ENCODE measurements at regions not wholly inside any gene's neighbourhood (a gene's known extent, or its start where the extent isn't known, plus 50 kb on each side); places are given as distances from the start of the nearest gene placed in this dataset.

DNA sequence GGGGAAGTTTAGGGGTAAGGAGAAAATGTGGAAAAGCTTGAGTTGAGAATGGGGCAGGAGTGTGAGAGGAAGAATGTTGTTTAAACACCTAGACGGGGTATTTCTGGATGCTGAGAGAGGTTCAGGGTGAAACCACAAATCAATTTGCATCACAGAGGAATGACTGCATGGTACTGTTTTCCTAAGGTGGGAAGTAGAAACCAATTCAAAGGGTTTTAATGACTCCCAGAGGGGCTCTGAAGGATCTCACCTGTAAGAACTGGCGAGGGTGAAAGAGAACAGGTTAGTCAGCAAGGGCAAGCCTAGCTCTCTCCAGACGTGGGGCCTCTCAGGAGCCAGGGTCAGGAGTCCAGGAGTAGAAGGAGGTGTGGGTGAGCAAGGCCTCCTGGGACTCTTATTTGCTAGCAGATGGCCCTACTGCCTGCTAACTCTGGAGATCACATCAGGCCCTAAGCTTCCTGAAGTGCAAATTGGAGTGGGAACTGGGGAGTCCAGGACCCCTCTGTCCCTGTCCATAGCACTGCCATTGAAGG is 133.0 kb upstream of the CELF4 start:
- no peak for DNase-seq

DNA sequence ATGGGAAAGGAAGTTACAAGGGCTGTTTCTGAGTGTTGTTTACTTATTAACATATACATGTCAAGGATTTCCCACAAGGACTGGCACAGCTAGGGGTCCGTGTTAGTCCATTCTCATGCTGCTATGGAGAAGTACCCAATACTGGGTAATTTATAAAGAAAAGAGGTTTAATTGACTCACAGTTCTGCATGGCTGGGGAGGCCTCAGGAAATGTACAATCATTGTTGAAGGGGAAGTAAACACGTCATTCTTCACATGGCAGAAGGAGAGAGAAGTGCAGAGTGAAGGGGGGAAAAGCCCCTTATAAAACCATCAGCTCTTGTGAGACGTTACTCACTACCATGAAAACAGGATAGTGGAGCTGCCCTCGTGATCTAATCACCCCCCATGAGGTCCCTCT is 128.9 kb upstream of the CELF4 start:
- no peak for DNase-seq

DNA sequence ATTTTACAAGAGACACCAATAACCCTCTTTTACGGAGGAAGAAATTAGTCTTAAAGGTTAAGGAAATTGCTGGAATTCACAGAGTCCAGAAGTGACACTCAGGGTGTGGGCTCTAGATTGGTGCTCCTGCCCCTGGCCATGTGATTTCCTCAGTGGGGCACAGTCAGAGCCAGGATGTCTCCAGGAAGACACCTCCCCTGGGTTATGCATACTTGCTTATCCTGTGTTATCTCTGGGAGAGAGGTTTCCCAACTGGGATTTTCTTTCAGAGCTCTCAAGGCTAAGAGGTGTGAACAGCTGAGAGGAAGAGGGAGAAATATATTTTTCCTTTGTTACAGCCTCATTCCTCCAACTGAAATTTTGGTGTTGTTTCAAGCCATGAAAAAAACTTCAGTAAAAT is 125.6 kb upstream of the CELF4 start:
- no peak for DNase-seq

DNA sequence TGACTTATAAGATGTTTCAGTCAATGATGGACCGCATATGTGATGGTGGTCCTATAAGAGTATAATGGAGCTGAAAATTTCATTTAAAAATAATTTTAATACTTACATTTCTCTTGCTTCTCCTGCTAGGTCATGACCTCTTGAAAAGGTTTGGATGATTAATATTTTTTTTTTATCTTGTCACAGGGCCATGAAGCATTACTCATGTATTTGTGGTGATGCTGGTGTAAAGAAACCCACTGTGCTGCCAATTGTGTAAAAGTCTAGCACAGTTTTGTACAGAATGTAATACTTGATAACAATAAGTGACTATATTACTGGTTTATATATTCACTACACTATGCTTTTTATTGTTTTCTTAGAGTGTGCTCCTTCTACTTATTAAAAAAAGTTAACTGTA is 124.2 kb upstream of the CELF4 start:
- DNase-seq = no peak

DNA sequence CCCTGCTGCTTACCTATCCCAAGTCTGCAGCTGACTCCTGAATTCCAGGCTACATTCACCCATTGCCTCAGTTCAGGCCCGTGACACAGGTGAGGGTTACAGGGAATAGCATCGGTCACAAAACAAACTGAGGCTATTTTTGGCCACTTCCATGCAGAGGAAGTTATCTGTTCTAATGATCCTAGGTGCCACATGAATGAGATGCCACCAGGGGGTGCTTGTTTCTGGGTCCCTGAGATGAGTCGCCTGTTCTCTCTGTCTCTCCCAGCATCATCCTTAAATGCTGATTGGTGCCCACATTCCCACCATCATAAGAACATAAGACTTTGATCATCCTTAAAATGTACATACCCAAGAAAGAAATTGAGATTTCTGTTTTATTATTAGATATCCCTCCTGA is 119.0 kb upstream of the CELF4 start:
- no peak for DNase-seq

DNA sequence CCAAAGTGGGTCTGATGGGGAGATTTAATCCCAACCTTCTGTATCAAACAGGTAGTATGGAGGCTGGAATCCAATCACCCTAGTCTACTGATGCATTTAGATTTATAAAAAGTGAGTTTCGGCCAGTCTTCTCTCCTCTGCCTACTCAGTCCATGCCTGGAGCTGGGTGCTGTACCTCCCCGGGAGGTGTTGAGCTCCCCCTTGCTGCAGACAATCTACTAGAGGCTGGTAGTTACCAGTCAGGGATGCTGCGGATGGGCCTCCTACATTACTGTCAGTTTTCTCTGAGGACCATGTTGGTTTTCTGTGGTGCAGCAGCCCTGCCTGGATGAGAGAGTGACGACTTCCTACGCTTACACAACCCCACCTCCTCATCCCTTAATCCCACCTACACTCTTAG is 118.6 kb upstream of the CELF4 start:
- no peak for DNase-seq

DNA sequence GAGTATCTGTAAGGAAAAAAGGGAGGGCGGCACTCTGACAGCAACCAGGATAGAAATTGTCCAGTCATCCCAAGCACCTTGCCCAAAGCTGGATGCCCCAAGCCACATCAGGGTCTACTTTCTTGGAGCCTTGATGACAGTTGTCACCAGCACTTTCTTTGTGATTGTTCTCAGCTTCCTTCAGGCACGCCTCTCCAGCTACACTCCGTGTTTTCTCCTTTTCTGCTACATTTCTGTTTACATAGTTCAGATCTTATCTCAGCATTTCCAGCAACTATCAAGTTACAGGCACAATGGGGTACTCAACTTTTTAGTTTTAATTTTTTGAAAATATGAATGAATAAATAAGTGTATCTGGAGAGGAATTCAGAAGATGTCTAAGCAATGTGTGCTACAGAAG is 115.3 kb upstream of the CELF4 start:
- DNase-seq = no peak

DNA sequence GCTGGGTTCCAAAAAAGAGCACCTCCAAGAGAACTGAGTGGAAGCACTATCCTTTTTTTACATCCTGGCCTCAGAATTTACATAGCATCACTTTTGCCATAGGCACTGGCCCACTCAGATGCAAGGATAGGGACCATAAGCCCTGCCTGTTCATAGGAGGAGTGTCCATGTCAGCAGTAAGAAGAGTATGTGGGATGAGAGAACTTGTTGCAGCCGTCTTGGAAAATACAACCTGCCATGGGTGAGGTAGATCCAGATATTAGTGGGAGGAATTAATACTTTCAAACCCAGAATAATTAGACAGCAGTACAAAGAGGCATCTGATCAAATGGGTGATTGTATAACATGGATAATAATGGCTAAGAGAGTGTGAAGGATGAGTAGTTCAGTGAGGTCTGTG is 110.7 kb upstream of the CELF4 start:
- DNase-seq = no peak

DNA sequence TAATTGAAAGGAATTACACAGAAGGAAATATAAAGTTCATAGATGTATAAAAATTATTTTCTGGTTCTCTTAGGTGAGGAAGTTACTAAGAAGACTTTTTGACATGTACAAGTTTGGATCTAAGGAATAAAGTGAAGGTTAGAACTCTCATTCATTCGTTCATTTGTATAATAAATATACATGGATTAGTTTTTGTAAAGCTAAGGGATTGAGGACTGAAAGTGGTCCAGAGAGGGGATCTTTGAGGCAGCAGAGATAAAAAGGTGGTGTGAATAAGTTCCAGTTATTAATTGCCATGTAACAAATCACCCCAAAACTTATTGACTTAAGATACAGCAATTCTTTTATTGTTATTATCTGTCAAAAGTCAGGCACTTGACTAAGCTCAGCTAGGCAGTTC is 110.1 kb upstream of the CELF4 start:
- DNase-seq = no peak

DNA sequence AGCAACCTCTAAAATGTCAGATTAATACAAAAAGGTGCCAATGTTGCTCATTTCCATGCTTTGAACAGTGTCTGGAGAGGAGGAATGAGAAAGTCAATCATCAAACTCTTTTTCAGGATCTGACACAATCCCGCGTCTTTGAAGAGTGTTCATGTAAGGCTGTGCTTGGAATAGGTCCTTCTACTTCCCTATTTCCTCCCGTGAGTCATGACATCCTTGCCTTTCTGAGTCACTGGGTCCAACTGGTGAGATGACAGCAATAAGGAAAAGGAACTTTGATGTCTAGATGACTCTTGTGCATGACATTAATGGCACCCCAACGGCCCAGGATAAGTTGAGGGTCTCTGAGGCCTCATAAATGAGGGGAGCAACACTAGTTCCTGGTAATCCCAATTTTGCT is 109.0 kb upstream of the CELF4 start:
- no peak for DNase-seq

DNA sequence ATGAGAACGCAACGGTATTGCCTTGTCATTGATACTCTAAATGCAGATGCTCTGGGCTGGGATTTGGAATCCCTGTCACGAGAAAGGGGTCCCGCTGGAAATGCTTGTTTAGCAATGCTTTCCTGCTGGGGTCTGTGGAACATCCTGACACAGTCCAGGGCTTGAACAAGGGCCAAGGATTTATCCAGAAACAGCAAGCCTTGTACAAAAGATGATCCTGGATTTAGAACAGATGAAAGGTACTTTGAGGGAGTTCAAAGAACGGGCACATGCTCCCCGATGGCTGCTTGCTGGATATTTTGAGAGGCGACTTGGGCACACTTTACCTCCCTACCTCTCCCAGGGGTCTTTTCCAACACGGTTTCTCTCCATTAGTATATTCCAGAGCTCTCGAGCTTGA is 108.1 kb upstream of the CELF4 start:
- no peak for DNase-seq

DNA sequence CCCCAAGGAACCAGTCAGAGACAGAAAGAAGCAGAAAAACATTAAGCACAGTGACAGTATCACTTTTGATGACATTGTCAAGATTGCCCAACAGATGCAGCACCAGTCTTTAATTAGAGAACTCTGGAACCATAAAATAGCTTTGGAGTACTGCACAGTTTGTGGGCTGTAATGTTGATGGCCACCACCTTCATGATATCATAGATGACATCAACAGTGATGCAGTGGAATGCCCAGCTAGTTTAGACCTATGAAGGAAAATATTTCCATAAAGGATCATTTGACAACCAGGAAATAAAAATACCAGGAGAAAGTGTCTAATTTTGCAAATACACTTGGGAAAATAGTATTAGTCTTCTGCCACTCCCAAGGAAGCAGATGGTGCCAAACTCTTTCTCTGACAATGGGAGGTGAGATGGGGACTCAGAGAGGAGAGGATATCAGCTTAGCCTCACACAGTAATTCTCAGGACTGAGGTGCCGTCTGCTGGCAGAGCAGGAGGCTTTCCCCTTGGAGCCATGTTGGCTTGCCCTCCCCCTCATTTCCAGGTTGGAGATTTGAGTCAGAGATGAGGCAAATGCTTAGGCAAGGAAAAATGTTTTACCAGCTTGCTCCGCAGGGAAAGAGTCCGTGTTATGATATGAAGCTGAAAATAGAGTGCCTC is 107.5 kb upstream of the CELF4 start:
- no peak for DNase-seq

DNA sequence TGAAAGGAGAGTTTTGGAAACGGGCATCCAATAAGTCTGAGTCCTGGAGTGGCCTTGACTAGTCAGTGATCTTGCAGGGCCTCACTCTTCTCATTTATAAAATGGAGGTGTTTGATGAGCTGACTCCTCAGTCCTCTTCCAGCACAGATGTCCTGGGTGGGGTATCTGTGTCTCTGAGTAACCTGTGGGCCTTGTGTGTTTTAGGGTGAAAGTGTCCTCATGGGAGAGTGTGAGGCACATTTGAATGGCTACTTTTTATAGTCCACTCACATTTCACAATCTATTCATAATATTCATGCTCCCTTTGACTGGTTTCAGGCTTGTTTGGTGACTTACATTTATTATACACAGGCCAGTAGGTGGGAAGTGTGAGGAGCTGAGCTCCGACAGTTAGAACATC is 106.4 kb upstream of the CELF4 start:
- no peak for DNase-seq

DNA sequence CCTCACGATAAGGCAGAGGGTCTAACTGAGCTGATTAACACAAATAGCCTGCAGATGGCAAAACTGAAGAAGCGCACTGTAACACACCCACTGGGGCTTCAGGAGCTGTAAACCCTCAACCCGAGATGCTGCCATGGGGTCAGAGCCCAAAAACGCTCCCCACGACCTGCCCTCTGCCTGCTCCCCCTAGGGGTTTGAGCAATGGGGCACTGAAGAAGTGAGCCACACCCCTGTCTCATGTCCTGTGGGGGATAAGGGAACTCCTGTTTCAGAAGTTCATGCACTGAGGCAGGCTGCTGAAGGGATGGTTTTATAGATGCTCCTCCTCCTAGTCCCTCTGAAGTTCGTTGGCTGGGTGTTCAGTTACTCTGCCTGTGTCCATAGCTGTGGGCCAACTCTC is 105.9 kb upstream of the CELF4 start:
- no peak for DNase-seq

DNA sequence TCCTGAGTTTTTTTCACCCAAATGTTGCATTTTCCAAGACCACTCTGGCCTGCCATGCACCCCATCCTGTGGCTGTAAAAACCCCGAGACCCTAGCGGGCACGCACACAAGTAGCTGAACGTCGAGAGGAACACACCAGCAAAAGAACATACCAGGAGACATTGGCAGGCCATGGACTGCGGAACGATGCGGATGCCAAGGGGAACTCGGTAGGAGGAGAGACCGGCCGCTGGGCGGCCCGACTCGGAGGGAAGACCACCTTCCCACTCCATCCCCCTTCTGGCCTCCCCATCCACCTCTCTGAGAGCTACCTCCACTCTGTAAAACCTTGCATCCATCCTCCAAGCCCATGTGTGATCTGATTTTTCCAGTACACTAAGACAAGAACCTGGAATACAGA is 105.5 kb upstream of the CELF4 start:
- no peak for DNase-seq

DNA sequence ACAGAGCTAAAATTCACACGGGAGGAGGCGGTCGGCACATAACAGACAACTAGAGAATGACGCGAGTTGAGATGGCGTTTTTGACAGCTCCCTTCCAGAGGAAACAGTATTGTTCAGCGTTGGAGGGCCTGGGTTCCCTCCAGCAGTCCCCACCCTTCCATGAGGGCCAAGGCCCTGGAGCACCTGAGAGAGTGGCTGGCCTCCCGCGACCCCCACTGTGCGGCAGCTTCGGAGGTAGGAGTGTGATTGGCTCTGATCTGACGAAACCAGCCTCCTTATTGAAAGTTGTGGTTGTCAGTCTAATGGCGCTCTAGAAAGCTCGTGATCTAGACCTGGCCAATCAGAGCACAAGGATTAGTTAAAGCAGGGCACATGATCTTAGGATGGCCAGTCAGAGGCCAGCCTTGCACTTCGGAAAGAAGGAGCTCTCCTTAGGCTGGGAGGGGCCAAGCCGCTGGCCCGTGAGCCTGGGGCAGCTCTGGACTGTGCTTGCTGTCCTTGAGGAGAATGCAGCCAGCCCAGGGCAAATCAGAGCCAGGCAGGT is 104.5 kb upstream of the CELF4 start:
- DNase-seq = no peak

DNA sequence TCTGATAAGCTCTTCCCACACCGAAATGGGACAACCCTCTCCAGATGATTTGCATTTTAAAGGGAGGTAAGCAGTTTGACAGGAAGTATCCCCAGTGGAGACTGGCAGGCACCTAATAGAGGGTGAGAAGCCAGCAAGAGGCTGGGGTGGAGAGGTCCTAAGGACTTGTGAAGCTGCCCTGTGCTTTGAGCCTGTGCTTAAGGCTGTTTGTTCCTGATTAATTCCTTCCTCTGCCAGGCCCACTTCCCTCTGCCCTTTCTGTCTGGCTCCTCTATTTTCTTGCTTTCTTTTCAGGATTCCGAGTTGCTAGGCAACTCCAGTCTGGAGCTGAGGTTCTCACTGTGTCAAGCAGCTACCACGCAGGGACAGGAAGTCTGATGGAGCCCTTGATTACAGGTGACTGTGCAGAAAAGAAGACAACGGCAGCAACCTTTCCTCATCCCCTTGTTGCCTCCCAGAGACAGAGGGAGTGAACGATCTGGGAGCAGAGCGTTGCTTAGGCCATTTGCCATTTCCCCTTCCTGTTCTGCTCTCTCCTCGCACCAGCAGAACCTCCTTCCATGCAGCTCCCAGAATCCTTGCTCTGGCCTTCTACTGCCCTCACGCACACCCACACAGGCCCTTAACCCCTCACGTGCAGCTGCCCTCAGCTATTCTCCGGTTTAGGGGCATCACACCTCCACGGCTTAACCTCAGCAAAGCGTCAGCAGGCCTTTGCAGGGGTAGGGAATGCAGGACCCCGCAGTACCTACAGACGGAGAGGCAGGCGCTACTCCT is 103.6 kb upstream of the CELF4 start:
- no peak for DNase-seq

DNA sequence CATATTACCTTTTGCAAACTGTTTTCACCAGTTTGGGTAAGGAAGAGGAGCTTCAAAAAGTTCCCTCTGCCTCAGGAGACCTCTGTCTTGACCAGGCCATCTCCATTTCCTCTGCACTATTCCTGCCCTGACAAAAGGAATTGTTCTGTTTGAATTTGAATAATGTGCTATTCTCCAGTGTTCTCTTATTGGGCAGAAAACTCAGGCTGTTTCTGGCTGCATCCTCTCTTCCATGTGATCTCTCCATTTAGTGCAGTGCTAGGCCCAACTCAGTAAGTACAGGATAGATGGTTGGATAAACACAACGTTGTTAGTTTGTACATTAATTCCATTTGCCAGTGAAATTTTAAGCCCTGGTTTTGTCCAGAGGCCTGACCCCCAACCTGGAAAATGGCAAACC is 102.2 kb upstream of the CELF4 start:
- no peak for DNase-seq

DNA sequence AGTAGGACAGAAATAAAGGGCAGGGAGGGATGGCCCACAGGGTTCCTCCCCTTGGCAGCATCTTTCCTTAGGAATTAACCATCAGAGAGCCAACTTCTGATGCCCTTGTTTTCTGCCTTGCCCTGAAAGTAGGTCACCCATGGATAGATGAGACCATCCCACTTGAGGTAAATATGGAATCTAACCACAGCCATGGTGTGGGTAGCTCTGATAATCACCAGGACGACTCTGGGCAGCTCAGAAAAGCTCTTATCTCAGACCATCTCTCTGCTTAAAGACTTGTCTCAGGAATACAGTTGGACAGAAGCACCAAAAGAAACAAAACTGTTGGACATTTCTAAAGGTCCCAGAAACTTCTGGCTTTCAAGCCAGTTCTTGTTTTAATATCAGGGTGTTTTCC is 101.4 kb upstream of the CELF4 start:
- no peak for DNase-seq

DNA sequence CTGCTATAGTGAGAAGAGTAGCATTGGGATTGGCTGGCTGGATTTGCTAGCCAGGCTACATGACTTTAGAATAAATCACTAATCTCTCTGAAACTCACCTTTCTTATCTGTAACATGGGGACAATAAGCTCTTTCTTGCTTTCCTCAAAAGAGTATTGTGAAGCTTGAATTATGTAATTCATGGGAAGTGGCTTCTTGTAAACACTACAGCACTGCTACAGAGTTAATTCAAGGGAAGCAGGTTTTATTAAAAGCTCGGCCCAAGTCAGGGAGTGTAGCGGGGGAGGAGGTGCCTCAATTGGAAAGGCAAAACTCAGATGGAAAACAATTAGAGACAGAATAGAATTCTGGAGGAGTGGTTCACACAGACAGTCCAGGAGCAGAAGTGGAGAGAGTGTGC is 100.9 kb upstream of the CELF4 start:
- DNase-seq = no peak

DNA sequence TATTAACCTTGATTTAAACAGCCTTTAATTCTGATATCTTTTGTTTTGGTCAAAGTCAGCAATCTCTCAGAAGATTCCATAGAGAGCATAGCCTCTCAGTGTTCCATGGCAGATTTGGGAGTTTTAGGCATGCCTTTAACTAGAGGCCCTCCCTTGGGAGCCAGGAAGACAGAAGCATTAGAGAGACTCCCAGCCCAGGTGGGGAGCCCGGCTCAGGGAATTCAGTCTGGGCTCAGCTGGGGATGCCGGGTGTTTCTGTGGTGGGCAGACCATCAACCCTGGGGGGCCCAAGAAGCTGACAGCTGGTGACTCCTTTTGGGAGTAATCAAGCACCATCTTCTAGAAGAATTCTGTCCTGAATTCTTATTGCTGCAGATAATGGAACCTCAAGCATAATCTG is 99.7 kb upstream of the CELF4 start:
- no peak for DNase-seq

DNA sequence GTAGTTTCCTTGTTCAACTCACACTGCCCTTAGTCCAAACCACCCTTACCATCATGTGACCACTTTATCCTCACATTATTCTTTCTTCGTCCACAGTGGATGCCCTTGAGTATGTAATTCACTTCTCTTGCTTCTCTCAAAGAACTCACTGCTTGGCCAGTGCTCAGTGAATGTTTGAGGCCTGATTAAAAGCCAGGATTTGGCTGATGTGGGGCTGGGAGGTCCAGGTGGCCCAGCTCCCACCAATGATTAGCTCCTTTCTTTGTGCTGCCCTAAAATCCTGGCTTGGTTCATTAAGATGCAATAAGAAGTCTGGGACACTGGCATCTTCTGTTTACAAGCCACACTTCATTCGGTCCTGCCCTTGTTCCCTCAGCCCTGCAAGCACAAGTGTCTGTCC is 97.8 kb upstream of the CELF4 start:
- DNase-seq = no peak

DNA sequence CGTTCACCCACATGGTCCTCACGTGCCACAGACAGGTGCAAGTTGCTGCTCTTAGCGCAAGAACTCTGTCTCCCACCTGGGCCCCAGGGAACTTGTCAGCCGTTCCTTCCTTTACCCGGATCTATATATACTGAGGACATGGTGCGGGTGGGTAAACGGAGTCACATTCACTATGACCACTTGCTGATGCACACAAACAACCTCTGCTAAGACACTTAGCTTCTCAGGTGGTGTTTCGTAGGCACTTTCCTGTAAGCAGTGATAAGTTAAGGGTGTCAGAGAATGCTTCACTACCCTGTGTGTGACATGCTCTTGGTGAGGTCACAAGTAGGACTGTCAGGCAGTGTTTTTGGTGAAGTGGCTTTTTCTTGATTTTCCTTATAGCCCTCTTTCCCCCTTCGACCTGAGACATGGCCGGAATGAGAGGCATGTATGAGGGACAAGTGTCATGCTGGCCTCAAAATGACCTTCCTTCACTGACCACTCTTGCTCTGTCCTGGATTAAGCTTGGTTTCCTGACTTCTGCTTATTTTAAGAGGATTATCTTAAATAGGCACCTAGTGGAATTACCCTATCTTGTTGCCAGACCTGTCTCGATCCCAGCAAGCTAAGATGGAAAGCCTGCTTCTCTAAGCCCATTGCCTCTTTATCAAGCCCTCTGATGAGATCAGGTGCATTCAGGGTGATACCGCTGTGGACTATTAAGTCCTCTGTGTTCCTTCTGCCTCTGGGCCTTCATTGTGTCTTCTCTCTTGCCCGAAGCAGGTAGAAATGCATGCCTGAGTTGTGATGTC is 97.1 kb upstream of the CELF4 start:
- no peak for DNase-seq

DNA sequence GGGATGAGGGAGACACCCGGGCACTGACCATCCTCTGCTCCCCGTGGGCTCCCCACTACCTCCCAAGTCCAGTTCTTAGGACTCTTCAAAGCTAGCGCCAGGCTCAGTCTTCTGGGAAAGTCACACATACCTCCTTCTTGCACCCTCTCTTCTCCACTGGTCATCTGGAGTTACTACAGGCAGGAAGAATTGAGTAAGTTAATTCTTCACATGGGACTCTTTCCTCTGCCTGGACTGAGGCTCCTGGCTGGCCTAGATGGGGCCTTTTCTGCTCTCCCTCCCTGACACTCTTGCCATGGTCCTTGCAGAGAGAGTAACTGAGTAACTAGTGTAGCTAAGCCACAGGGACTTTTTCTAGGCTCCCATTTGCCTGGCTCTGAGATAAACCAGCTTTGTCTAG is 96.5 kb upstream of the CELF4 start:
- DNase-seq = no peak
